ENCODE measurements at regions not wholly inside any gene's neighbourhood (a gene's known extent, or its start where the extent isn't known, plus 50 kb on each side); places are given as distances from the start of the nearest gene placed in this dataset.

- no peak for TF ChIP-seq EZH2phosphoT487 (IDR thresholded peaks at IDR 0.05; ENCODE audit: low read length)
- TF ChIP-seq EZH2 (optimal IDR thresholded peaks at IDR 0.05; ENCODE audit: low read depth, low read length), result no peak
- no peak for TF ChIP-seq CTCF (IDR thresholded peaks at IDR 0.05; ENCODE audit: low read length)
- no peaks in the 10 kb centered on the region for H3K9me3 ChIP-seq (replicated peaks; ENCODE audit: insufficient read depth, low read length)
- no peak overlapping the region for H3K4me3 ChIP-seq (ENCODE audit: low read length)
- no peak overlapping the region for H3K27ac ChIP-seq (ENCODE audit: low read length)
- H3F3A ChIP-seq (ENCODE audit: insufficient read depth, low read length), result no peaks in the 10 kb centered on the region
- H3K9ac ChIP-seq (ENCODE audit: low read length), result no peak overlapping the region
- no peak overlapping the region for H2AFZ ChIP-seq (ENCODE audit: low read length)
- no peaks in the 10 kb centered on the region for H3K36me3 ChIP-seq (replicated peaks; ENCODE audit: insufficient read depth, low read length)
- H3K4me1 ChIP-seq (ENCODE audit: low read length), result no peaks in the 10 kb centered on the region
- DNase-seq, result no peak
- H3K27me3 ChIP-seq (replicated peaks; ENCODE audit: insufficient read depth, low read length), result no peaks in the 10 kb centered on the region
- no peaks in the 10 kb centered on the region for H3K9me2 ChIP-seq (replicated peaks; ENCODE audit: insufficient read depth, low read length)
- no peaks in the 10 kb centered on the region for H3K79me2 ChIP-seq (ENCODE audit: low read length)
- no peaks in the 10 kb centered on the region for H4K20me1 ChIP-seq (ENCODE audit: insufficient read depth, low read length)
- H3K4me2 ChIP-seq (ENCODE audit: low read depth, low read length), result no peak overlapping the region
Measured at GRCh38 chr9:34809504-34810186, 99.7 kb upstream of the CCL21 start.

- Histone ChIP-seq H3K9me3 (replicated peaks; ENCODE audit: insufficient read depth, low read length) (no peaks in the 10 kb centered on the region), H3K4me1 (ENCODE audit: low read length) (0 out of 2 replicates have a peak, but pooled peaks cover 3% of the 10 kb centered on the region), H3K27ac (ENCODE audit: low read length) (no peak overlapping the region), H3K9ac (ENCODE audit: low read length) (no peak overlapping the region), H3F3A (ENCODE audit: insufficient read depth, low read length) (no peaks in the 10 kb centered on the region), H3K9me2 (replicated peaks; ENCODE audit: insufficient read depth, low read length) (no peaks in the 10 kb centered on the region), H3K36me3 (replicated peaks; ENCODE audit: insufficient read depth, low read length) (no peaks in the 10 kb centered on the region), H3K27me3 (replicated peaks; ENCODE audit: insufficient read depth, low read length) (no peaks in the 10 kb centered on the region), H2AFZ (ENCODE audit: low read length) (no peak overlapping the region), H3K4me3 (ENCODE audit: low read length) (no peak overlapping the region), H3K79me2 (ENCODE audit: low read length) (no peaks in the 10 kb centered on the region), H4K20me1 (ENCODE audit: insufficient read depth, low read length) (no peaks in the 10 kb centered on the region), H3K4me2 (ENCODE audit: low read depth, low read length) (no peak overlapping the region)
- TF ChIP-seq EZH2phosphoT487 (IDR thresholded peaks at IDR 0.05; ENCODE audit: low read length), result no peak
- no peak for TF ChIP-seq CTCF (IDR thresholded peaks at IDR 0.05; ENCODE audit: low read length)
- no peak for TF ChIP-seq EZH2 (optimal IDR thresholded peaks at IDR 0.05; ENCODE audit: low read depth, low read length)
- no peak for DNase-seq
Measured at GRCh38 chr9:34802916-34803315, 93.0 kb upstream of the CCL21 start.

GRCh38 chr9:34797367-34797766, 87.4 kb upstream of the CCL21 start:
- Histone ChIP-seq H3K79me2 (ENCODE audit: low read length) (no peaks in the 10 kb centered on the region), H3K4me2 (ENCODE audit: low read depth, low read length) (no peak overlapping the region), H3K4me1 (ENCODE audit: low read length) (peaks cover 8% of the 10 kb centered on the region; the same call in 1 of the 2 replicates), H3K9me3 (replicated peaks; ENCODE audit: insufficient read depth, low read length) (no peaks in the 10 kb centered on the region), H3F3A (ENCODE audit: insufficient read depth, low read length) (no peaks in the 10 kb centered on the region), H3K9ac (ENCODE audit: low read length) (no peak overlapping the region), H3K27ac (ENCODE audit: low read length) (no peak overlapping the region), H4K20me1 (ENCODE audit: insufficient read depth, low read length) (no peaks in the 10 kb centered on the region), H3K4me3 (ENCODE audit: low read length) (no peak overlapping the region), H3K9me2 (replicated peaks; ENCODE audit: insufficient read depth, low read length) (no peaks in the 10 kb centered on the region), H2AFZ (ENCODE audit: low read length) (no peak overlapping the region), H3K27me3 (replicated peaks; ENCODE audit: insufficient read depth, low read length) (no peaks in the 10 kb centered on the region), H3K36me3 (replicated peaks; ENCODE audit: insufficient read depth, low read length) (no peaks in the 10 kb centered on the region)
- no peak for TF ChIP-seq EZH2 (optimal IDR thresholded peaks at IDR 0.05; ENCODE audit: low read depth, low read length)
- no peak for TF ChIP-seq CTCF (IDR thresholded peaks at IDR 0.05; ENCODE audit: low read length)
- TF ChIP-seq EZH2phosphoT487 (IDR thresholded peaks at IDR 0.05; ENCODE audit: low read length), result no peak
- DNase-seq, result no peak
